WI38 (cell line): ENCODE measurements at regions not wholly inside any gene's neighbourhood (a gene's known extent, or its start where the extent isn't known, plus 50 kb on each side); places are given as distances from the start of the nearest gene placed in this dataset.

ENCODE experiments used
- H3K4me3 ChIP-seq: 2 replicates; pipeline ENCODE4 v1.5.1; 2011; ENCODE audit warnings: low read depth, mild to moderate bottlenecking, control low read depth, low read length
- CTCF ChIP-seq: IDR thresholded peaks from 2 replicates; pipeline ENCODE4 v1.5.1; 2012; ENCODE audit warnings: low read depth, mild to moderate bottlenecking, control low read depth, low read length

DNA sequence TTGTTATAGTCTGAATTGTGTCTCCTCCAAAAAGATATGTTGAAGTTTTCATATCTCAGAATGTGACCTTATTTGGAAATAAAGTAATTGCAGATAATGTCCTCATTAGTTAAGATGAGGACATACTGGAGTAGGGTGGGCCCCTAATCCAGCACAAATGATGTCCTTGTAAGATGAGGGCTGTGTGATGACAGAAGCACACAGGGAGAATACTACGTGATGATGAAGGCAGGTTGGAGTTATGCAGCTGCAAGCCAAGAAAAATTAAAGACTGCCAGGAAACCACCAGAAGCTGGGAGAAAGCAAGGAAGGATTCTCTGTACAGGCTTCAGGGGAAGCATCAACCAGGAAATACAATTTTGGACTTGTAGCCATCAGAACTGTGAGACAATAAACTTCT is 58.3 kb upstream of the PNPT1 start:
- TF ChIP-seq CTCF, result no peak

DNA sequence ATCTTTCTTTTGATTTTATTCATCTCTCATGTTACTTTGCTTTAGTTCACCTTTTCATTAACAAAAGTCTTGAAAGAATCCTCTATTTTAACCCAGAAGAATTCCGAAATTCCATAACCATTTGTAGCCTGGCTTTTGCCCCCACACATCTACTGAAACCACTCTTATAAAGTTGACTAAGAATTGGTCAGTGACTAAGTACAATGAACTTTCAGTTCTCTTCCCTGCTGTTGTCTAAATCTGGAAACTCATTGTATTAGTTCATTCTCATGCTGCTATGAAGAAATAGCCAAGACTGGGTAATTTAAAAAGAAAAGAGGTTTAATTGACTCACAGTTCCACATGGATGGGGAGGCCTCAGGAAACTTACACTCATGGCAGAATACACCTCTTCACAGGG is 49.9 kb upstream of the PNPT1 start:
- H3K4me3 ChIP-seq, result no peak overlapping the region
- TF ChIP-seq CTCF, result no peak

More for the DNA sequence above, 58.3 kb upstream of the PNPT1 start:
- H3K4me3 ChIP-seq, result no peak overlapping the region
